CD4-positive, alpha-beta T cell treated with Interferon alpha-2 for 1 hour (primary cell): ENCODE measurements at regions not wholly inside any gene's neighbourhood (a gene's known extent, or its start where the extent isn't known, plus 50 kb on each side); places are given as distances from the start of the nearest gene placed in this dataset.

Source experiments
- DNase-seq, 2 donors: peaks; one replicate each; pipeline ENCODE4 v3.0.0-alpha.2; 2020 to 2022

DNA sequence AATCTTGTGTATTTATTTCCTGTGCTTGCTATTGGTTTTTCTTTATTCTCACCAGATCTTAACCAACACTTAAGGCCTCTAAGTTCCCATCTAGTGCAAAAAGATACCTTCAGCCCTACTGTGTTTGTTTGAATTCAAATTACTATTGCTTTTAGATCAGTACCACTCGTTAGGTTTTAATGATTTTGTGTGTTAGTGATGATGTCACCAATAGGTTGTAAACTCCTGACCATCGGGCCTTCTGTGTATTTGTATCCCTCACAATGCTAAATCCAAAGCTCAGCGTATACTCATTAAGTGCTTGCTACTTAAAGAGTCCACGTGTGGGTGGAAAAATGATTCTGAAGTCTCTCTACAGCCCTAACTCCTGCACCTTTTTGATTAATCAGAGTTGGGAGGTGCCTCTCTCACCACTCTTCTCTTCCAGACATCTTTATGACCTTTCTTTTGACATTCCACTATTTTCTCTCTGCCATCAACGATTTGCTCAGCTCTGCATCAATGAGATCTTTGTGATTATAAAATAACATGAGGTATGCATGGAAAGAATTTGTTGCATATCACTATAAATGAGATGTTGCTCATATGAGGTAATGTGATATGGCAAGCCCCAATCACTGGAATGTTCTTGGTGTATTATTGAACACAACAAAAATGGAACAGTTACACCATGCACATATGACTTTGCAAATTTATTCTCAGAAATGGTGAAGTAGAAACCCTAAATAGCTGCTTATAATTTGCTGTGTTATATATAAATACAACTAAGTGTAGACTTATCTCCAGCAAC lies 55.1 kb upstream of the LAMA2 start:
- DNase-seq: no peak

DNA sequence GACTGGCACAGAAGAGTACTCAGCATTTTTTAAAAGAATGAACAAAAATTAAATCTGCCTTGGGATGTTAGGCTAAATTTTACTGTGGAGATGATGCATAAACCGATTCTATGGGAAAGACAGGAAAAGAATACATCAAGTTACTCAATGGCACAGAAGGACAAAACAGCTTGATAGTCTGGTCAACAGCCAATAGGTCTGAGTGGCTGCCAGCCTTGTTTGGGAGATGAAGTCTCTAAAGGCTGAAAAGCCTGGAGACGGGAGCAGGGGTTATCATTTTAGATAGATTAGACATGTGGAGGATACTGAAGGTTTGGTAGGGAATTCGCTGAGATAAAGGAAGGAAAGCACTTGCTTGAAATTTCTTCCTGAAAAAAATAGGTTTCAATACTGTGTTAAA lies 56.3 kb upstream of the LAMA2 start:
- DNase-seq: no peak

DNA sequence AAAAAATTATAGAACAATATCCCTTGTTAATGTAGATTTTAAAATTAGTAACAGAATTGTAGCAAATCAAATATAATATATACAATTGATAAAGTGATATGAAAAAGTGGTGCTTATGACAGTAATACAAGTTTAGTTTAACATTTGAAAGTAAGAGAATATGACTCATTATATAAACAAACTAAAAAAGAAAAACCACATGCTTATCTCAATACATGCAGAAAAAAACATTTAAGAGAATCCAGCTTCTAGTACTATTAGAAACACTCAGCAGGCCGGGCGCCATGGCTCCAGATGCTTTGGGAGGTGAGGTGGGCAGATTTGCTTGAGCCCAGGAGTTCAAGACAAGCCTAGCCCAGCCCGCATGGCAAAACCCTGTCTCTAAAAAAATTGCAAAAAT lies 60.7 kb upstream of the LAMA2 start:
- DNase-seq: no peak

DNA sequence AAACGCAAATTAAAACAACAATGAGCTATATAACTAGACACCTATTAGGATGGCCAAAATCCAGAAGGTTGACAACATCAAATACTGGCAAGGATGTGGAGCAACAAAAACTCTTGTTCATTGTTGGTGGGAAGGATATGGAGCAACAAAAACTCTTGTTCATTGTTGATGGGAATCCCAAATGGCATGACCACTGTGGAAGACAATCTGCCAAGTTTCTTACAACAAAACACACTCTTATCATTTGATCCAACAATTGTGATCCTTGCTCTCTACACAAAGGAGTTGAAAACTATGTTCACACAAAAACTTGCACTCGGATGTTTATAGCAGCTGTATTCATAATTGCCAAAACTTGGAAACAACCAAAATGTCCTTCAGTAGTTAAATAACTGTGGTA lies 61.8 kb upstream of the LAMA2 start:
- DNase-seq: no peak

DNA sequence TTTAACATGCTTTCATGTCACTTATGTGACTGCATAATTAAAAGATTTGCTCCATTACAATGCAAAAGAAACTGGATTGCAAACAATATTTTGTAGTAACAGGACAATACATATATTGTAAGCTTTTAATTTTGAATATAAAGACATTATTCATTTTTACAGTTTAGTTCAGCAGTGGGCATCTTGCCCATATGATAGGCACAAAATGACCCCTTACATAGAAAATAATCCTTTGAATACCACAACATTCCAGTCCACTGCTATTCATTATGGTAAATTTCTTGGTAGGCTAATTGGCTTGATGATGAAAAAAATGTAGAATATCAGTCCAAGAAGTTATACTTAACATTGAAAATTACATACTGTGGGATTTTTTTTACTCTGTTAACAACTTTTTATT lies 74.1 kb upstream of the LAMA2 start:
- no peak for DNase-seq

DNA sequence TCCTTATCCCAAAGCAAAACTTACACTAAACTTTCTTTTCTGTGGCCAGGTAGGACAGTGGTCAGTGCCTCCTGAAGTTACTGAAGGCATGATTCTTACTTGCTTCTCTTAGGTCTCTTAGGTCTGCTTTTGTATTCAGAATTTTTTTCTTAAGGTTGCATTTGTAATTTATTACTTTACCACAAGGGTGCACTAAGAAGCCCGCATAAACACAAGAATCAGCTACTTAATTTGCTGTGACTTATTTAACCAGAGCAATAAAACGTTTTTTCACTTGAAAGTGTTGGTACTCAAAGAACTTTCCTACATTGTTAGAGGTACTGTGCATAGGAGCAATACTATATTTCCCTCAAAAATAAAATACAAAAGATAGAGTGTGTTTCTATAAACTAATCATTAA lies 75.4 kb upstream of the LAMA2 start:
- no peak for DNase-seq

DNA sequence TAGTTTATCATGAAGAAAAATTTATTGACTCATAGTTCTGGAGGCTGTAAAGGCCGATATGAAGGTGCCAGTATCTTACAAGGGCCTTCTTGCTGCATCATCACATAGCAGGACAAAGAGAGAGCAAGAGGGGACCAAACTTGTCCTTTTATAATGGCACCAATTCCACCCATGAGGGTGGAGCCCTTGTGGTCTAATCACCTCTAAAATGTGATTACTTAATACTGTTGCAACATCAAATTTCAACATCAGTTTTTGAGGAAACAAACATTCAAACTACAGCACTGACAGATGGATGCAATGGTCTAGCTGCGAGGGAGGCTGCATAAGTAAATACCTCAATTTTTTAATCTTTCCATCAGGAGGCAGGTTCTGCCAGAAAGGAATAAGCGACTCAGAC lies 76.7 kb upstream of the LAMA2 start:
- DNase-seq: no peak

DNA sequence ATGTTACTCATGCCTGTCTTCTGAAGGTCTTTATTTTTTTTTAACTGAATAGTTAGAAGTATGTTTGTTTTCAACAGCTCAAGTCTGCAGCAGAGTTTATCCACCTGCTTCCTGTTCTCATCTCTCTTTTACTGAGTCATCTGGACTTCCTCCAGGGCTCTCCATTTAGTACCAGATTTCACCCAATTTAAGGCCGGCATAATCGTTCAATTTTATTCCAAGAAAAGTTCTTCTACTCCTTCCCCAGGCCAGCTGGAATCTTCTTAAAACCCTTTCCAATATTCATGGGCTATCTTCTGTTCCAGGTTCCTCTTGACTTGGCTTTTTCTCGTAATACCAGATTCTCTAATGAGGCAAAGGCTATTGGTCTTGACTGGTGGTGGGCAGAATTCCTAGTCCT lies 79.0 kb upstream of the LAMA2 start:
- no peak for DNase-seq

DNA sequence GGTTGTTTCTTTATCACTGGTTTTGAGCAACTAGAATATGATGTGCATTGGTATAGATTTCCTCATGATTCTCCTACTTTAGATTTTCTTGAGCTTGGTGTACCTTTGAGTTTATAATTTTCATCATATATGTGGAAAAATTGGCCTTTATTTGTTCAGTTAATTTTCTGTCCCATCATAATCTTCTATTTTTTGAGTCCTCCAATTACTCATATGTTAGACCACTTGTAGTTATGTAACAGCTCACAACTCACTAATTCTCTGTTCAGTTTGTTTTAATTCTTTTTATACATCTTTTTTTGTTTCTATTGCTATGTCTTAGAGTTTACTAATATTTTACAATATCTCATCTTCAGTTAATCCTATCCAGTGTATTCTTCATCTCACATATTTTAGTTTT lies 81.3 kb upstream of the LAMA2 start:
- no peak for DNase-seq

DNA sequence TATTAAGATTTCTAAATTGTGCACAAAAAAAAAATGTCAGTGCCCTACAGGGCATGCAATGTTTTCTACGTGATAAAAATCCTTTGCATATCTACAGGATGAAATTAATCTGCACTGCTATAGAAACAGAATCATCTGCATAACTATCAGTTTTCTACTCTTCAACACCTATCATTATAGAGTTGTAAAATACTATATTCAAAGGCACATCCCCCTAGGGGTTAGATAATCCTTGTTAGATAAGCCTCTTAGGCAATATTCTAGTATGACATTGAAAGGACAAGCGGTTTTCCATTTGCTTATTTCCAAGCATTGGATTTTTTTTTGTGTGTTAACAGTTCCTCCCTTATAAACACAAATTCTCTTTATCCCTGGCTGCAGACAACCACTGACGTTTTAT lies 98.7 kb upstream of the LAMA2 start:
- DNase-seq: no peak

DNA sequence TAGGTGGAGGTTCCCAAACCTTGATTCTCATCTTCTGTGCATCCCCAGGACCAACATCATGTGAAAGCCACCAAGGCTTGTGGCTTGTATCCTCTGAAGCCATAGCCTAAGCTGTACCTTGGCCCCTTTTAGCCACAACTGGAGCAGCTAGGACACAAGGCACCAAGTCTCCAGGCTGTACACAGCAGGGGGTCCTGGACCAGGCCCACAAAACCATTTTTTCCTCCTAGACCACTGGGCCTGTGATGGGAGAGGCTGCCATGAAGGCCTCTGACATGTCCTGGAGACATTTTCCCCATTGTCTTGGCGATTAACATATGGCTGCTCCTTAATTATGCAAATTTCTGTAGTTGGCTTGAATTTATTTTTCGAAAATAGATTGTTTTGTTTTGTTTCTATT lies 114.8 kb upstream of the LAMA2 start:
- no peak for DNase-seq

DNA sequence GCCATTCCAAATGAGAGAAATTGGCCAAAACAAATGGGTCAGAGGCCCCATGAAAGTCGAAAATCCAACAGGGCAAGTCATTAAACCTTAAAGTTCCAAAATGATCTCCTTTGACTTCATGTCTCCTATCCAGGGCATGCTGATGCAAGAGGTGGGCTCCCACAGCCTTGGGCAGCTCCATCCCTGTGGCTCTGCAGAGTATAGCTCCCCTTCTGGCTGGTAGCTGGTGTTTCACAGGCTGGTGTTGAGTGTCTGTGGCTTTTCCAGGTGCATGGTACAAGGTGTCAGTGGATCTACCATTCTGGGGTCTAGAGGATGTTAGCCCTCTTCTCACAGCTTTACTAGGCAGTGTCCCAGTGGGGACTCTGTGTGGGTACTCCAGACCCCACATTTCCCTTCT lies 115.2 kb upstream of the LAMA2 start:
- DNase-seq: no peak

DNA sequence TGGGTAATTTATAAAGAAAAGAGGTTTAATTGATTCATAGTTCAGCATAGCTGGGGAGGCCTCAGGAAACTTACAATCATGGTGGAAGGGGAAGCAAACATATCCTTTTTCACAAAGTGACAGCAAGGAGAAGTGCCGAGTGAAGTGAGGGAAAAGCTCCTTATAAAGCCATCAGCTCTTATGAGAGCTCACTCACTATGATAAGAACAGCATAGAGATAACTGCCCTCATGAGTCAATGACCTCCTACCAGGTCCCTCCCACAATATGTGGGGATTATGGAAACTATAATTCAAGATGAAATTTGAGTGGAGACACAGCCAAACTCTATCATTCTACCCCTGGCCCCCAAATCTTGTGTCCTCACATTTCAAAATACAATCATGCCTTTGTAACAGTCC lies 115.8 kb upstream of the LAMA2 start:
- no peak for DNase-seq

DNA sequence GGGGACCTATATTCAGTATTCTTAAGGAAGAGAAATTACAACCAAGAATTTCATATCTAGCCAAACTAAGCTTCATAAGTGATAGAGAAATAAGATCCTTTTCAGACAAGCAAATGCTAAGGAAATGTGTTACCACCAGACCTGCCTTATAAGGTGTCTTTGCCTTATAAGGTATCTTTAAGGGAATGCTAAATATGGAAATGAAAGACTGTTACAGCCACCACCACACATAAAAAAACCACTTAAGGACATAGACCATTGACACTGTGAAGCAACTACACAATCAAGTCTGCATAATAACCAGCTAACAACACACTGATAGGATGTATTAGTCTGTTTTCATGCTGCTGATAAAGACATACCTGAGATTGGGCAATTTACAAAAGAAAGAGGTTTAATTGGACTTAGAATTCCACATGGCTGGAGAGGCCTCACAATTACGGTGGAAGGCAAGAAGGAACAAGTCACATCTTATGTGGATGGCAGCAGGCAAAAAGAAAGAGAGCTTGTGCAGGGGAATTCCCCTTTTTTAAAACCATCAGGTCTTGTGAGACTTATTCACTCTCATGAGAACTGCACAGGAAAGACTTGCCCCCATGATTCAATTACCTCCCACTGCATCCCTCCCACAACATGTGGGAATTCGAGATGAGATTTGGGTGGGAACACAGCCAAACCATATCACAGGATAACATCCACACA lies 119.2 kb upstream of the LAMA2 start:
- no peak for DNase-seq

DNA sequence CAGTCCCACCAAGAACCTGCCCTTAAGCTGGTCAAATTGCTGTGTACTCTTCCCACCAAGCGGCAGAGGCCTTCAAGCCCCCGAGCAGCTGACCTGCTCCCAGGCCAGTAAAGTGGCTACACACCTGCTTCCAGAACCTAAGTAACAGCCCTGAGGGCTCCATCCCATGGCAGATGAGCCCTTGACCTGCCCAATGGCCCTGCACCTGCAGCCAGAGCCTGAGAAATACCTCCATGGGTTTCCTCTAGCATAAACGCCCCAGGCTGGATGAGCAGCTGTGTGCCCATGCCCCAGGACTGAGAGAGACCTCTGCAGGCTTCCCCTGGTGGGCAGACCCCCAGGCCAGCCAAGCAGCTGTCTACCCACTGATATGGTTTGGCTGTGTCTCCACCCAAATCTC lies 123.0 kb upstream of the LAMA2 start:
- DNase-seq: no peak

DNA sequence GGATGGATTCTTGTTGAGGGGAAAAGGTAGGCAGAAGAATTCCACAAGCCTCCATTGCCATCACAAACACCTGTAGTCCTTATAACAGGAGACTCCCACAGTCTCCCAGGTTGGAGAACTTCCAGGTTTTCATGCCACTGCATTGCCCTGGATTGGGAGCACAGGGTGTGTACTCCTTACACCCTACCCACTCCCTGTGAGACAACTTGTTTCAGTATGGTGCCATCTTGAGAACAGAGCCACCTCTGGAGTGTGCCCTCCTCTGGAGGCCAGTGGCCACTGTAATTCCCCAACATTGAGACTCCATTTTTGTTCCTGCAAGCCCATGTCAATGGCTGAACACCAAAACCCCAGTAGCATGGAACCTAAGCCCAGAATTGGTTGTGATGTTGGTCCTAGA lies 123.5 kb upstream of the LAMA2 start:
- no peak for DNase-seq

DNA sequence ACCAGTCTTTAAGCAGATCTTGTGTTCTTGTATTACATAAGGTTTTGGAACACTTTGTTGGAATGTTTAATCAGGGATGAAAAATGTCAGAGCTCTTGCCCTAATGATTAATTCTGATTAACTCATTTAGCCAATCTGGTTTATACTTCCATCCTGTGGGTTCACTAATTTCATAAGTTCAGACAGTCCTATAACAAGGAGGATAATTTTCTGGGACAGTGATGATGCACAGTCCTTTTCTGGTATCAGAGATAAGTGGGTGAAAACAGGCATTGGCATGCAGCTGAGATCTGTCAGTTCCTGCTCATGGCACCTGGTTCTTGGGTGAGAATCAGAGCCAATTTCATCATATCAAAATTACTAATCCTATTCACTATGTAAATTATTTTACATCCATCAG lies 125.0 kb upstream of the LAMA2 start:
- DNase-seq: no peak

DNA sequence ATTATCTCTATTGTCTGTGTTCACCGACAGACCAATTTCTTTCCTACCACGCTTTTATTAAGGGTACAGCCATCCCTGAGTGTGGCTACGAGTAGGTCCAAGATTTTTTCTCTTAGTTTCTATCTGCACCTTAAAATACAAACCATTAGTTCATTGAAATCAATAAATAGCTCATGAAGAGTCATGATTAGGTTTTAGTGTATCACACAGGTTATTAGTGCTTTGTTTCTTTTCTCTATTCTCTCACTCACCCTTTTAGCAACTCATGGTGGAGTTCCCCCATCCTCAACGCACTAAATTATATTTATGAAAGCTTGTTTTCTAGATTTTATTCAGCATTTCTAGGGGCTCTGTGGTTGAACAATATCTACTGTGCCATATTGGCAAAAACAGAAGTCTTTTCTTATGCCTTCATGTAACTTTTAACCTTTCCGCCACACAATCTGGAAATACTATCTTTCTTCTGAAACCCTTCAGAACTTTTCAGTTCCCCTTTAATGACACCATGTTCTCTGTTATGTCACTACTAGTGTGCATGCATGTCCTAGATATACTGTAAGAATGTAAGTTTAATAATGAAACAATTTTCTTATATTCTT lies 128.2 kb upstream of the LAMA2 start:
- DNase-seq: no peak

DNA sequence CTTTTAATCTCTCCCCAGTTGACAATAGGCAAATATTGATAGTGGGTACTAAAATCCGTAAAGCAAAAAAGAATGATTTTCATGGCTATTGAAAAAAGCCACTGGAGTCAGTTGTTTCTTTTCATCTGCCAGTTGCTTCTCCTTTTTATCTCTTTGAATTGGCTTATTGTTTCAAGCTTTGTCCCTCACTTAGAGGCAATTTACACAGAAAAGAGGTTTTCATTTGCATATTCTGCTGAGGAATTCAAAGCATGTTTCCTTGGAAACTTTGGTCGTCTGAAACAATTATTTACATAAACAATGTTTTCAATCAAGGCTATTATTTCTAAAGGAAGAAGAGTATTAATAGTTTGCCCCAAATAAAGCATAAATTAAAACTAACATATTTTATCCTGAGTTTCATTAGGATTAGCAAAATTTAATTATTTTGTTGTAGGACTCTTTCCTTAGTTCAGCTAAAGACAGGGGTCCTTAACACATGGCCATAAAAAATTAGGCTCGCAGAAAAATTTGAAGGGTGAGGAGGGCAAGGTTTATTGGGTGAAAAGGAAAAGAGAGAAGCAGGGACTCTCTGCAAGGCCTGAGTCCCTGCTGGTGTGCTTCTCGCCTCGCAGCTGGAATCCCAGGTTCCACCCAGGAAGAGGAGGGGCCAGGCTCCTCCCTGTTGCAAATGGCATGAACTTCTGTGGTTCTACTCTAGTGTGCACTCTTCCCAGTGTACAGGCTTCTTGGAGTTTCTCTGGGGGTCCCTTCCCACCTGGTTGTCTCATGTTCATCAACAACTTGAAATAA lies 138.8 kb upstream of the LAMA2 start:
- no peak for DNase-seq

DNA sequence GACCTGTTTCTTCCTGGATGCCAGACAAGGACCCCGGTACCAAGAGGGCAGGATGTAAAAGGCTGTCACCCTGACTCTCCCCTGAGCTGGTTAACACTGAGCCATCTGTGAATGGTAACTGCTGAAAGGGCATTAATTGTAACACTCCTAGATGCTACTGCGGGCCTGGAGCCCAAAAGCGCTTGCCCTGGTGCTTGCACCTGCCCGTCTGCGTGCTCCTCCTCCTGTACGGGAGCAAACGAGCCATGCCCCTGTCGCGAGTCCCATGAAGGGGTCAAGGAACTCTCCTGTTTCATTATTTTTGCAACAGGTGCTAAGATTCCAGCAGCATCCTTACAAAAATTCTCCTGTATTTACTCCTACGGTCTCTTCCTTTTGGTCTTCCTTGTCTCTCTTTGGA lies 140.0 kb upstream of the LAMA2 start:
- DNase-seq: no peak

DNA sequence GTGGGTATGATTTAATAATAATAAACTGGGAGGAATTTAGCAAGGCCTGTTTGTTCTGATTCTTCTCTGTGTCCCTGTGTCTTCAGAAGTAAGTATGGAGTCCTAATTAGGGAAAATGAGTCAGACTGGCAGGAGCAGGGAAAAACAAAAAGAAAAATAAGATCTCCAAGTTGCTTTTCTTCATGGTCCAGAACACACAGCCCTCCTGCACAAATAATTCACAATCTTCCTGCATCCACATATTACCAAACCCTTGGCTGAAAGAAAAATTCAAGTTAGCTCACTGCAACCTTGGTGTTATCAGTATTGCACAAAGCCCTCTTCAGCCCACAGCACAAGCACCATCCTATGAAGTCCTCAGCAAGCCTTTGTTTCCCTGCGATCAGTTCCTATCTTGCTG lies 142.0 kb upstream of the LAMA2 start:
- DNase-seq: no peak

DNA sequence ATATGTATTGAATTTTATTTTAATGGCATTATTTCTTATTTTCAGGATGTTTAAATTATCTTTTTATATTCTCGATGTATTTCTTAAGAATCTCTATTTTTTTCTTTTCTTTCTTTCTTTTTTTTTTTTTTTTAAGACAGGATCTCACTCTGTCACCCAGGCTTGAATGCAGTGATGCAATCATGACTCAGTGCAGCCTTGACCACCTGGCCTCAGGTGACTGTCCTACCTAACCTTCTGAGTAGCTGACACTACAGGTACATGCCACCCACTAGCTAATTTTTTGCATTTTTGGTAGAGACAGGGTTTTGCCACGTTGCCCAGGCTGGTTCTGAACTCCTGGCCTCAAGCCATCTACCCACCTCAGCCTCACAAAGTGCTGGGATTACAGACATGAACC lies 143.8 kb upstream of the LAMA2 start:
- DNase-seq: no peak

DNA sequence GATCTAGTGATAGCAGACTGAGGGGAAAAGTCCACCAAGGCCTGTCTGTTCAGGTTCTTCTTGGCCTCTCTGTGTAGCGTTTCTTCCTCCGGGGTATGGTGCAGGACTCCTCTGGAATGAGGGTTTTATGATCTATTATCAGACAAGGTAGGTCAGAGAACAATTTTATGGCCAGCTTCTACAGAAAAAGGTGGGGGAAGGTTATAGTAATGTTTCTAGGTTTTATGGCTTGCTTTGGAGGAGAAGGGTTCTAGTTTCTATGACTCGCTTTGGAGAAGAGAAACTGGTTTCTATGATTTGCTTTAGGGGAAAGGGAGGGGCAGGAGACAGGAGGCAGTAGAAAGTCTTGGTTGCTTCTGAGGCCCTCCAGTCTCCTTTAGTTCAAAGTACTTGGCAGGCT lies 144.8 kb upstream of the LAMA2 start:
- no peak for DNase-seq

DNA sequence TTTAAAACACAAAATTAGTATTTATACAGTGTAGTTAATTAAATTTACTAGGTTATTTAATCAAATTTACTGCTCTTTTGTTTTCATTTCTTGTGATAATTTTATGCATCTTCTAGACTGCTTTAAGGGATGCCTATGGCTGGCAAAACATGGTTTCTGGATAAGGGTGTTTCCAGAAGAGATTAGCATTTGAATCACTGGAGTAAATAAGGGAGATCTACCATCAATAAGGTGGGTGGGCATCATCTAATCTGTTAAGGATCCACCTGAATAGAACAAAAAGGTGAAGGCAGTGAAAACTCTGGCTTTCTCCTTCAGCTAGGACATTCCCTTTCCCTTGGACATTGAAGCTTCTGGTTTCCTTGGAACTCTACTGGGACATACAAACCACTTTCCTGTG lies 146.2 kb upstream of the LAMA2 start:
- DNase-seq: no peak
